OCI-LY3 (cell line): ENCODE measurements at regions not wholly inside any gene's neighbourhood (a gene's known extent, or its start where the extent isn't known, plus 50 kb on each side); places are given as distances from the start of the nearest gene placed in this dataset.

Experiments used
- CTCF ChIP-seq: fragments of 200-600, 300-600 bp; sonication (generic); IDR thresholded peaks from 2 replicates; pipeline ENCODE4 v1.5.1; 2014; ENCODE audit warnings: antibody characterized with exemption, low read length, low read depth
- EZH2phosphoT487 ChIP-seq: fragments of 200-600 bp; shearing (Covaris generic); IDR thresholded peaks from 2 replicates; pipeline ENCODE4 v1.6.1; 2018; ENCODE audit warnings: antibody characterized with exemption, mixed run types, low read depth

GRCh38 chr4:110769578-110769977, 146.7 kb upstream of the PITX2 start:
- TF ChIP-seq CTCF (no peak), EZH2phosphoT487 (no peak)
